ENCODE measurements at regions not wholly inside any gene's neighbourhood (a gene's known extent, or its start where the extent isn't known, plus 50 kb on each side); places are given as distances from the start of the nearest gene placed in this dataset.

DNA sequence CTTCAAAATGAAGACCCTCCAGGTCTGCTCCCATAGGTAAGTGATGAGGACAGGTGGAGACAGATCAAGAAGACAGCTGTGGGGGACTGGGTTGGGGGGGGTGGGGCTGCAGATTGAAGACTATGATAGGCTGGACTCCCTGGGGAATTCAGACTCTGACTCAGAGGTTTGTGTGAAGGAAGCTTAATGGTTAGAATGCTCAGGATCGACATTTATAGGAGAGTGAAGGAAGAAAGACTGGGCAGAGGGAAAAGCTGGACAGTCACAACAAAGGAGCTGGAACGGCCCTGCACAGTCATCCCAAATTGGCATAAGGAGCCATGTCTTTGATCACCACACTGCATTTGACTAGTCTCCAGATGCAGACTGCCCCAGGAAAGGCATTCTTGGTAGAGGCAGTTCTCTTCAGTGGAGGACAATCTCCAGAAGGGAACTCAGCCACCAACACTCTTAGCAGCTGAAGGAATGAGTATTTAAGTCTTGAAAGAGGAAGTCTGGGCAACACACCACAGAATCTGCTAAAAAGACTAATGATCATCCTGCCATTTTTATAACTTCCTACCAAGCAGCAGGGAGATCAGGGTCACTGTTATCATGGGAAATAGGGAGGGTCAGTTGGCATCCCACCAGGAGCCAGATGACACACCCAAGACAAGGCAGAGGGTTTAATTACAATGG is 120.0 kb upstream of the ZC3H11B start:
- TF ChIP-seq ZFP30 (CRISPR knock-in tag; IDR thresholded peaks at IDR 0.05), result no peak
- TF ChIP-seq PPARA (CRISPR knock-in tag; IDR thresholded peaks at IDR 0.05; ENCODE audit: borderline replicate concordance), result no peak
- TF ChIP-seq RARB (CRISPR knock-in tag; IDR thresholded peaks at IDR 0.05), result no peak
- TF ChIP-seq, protein P1, sequence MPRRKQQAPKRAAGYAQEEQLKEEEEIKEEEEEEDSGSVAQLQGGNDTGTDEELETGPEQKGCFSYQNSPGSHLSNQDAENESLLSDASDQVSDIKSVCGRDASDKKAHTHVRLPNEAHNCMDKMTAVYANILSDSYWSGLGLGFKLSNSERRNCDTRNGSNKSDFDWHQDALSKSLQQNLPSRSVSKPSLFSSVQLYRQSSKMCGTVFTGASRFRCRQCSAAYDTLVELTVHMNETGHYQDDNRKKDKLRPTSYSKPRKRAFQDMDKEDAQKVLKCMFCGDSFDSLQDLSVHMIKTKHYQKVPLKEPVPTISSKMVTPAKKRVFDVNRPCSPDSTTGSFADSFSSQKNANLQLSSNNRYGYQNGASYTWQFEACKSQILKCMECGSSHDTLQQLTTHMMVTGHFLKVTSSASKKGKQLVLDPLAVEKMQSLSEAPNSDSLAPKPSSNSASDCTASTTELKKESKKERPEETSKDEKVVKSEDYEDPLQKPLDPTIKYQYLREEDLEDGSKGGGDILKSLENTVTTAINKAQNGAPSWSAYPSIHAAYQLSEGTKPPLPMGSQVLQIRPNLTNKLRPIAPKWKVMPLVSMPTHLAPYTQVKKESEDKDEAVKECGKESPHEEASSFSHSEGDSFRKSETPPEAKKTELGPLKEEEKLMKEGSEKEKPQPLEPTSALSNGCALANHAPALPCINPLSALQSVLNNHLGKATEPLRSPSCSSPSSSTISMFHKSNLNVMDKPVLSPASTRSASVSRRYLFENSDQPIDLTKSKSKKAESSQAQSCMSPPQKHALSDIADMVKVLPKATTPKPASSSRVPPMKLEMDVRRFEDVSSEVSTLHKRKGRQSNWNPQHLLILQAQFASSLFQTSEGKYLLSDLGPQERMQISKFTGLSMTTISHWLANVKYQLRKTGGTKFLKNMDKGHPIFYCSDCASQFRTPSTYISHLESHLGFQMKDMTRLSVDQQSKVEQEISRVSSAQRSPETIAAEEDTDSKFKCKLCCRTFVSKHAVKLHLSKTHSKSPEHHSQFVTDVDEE (CRISPR knock-in tag; IDR thresholded peaks at IDR 0.05), result no peak
- no peak for TF ChIP-seq PATZ1 (CRISPR knock-in tag; IDR thresholded peaks at IDR 0.05; ENCODE audit: borderline replicate concordance)
- no peak for TF ChIP-seq ZNF70 (CRISPR knock-in tag; IDR thresholded peaks at IDR 0.05)
- TF ChIP-seq ZNF8 (CRISPR knock-in tag; IDR thresholded peaks at IDR 0.05), result no peak
- no peak for TF ChIP-seq CSDC2 (CRISPR knock-in tag; IDR thresholded peaks at IDR 0.05)
- no peak for TF ChIP-seq ZFP3 (CRISPR knock-in tag; IDR thresholded peaks at IDR 0.05)
- no peak for TF ChIP-seq BACH2 (CRISPR knock-in tag; IDR thresholded peaks at IDR 0.05; ENCODE audit: borderline replicate concordance)
- no peak for TF ChIP-seq OSR1 (CRISPR knock-in tag; IDR thresholded peaks at IDR 0.05)

All from SK-N-SH treated with all-trans-retinoic acid at 6 μM for 48 hours (cell line).